GM12864 (cell line): ENCODE measurements at regions not wholly inside any gene's neighbourhood (a gene's known extent, or its start where the extent isn't known, plus 50 kb on each side); places are given as distances from the start of the nearest gene placed in this dataset.
"Not testable (repeated sequence)": the region's sequence is repeated elsewhere in the genome, so short reads cannot be mapped to it uniquely, and the experiment has no call there.

Experiments used
- DNase-seq: peaks from one replicate; pipeline ENCODE4 v3.0.0-alpha.2; 2011; ENCODE audit warnings: low read depth
- H3K4me3 ChIP-seq: 2 replicates; pipeline ENCODE4 v1.5.1; 2011; ENCODE audit warnings: mild to moderate bottlenecking, low read depth, low read length, control low read depth
- CTCF ChIP-seq: IDR thresholded peaks from 2 replicates; pipeline ENCODE4 v1.5.1; 2011; ENCODE audit warnings: low read depth, mild to moderate bottlenecking, moderate library complexity, low read length, control low read depth, inconsistent platforms; ENCODE audit errors: missing control alignments

GRCh38 chr3:191680989-191681597 is 220.1 kb downstream of the PYDC2 start:
- no peak for DNase-seq
- no peak for TF ChIP-seq CTCF
- H3K4me3 ChIP-seq, result no peak overlapping the region

GRCh38 chr3:191682961-191683360 is 222.0 kb downstream of the PYDC2 start:
- H3K4me3 ChIP-seq, result no peak overlapping the region
- DNase-seq, result no peak
- no peak for TF ChIP-seq CTCF

DNA sequence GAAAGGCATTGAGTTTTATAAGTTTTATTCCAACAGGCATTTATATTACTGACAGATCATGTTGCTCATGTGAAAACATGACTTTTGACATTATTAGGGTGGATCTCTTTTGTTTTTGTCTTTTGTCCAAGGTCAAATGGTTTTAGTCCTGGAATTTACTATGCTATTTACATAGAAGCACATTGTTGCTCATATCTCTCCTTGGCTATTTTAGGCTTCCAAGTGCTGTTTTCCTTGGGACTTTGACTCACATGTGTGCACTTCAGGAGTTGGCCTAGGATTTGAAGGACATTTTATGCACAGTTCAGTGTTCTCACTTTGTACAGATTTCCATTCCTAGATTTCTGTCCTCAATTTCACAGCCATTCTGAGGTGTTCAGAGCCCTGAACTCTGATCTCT is 225.7 kb downstream of the PYDC2 start:
- DNase-seq, result no peak
- H3K4me3 ChIP-seq, result no peak overlapping the region
- no peak for TF ChIP-seq CTCF

- no peak for DNase-seq
- no peak for TF ChIP-seq CTCF
- no peak overlapping the region for H3K4me3 ChIP-seq
Measured at GRCh38 chr3:191688756-191689433, 227.9 kb downstream of the PYDC2 start.

DNA sequence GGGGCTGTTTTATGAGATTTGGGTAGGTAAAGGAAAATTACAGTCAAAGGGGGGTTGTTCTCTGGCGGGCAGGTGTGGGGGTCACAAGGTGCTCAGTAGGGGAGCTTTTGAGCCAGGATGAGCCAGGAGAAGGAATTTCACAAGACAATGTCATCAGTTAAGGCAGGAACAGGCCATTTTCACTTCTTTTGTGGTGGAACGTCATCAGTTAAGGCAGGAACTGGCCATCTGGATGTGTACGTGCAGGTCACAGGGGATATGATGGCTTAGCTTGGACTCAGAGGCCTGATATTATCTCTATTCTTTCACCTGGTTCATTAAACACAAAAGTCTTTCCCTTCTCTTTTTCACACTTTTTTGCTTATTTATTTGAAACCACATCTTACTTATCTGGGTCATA is 230.2 kb downstream of the PYDC2 start:
- H3K4me3 ChIP-seq, DNase-seq: not testable (repeated sequence)

GRCh38 chr3:191695131-191695814 is 234.3 kb downstream of the PYDC2 start:
- no peak for DNase-seq
- TF ChIP-seq CTCF, result no peak
- no peak overlapping the region for H3K4me3 ChIP-seq

DNA sequence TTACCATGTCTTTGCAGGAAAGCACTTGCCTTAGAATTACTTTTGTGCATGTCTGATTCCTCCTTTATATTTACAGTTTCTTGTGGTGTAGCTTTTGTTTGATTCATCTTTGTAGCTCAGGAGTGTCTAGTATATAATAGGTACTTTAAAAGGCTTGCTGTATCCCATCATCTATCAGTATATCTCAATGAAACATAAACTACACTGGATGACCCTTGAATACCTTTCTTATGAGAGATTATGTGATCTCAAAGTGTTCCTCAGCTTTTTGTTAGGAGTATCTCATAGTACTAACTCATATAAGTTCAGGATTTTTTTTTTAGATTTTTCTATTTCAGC is 234.8 kb downstream of the PYDC2 start:
- no peak for TF ChIP-seq CTCF
- H3K4me3 ChIP-seq, result no peak overlapping the region

More for the DNA sequence above, 234.8 kb downstream of the PYDC2 start:
- no peak for DNase-seq
